ENCODE measurements at regions not wholly inside any gene's neighbourhood (a gene's known extent, or its start where the extent isn't known, plus 50 kb on each side); places are given as distances from the start of the nearest gene placed in this dataset.
"Not testable (repeated sequence)": the region's sequence is repeated elsewhere in the genome, so short reads cannot be mapped to it uniquely, and the experiment has no call there.

- no peak overlapping the region for H4K8ac ChIP-seq (ENCODE audit: low read length)
- H4K91ac ChIP-seq (ENCODE audit: low read length) = no peak overlapping the region
- H2BK120ac ChIP-seq (ENCODE audit: low read depth, low read length) = no peak overlapping the region
- no peak overlapping the region for H3K23ac ChIP-seq (ENCODE audit: low read length in 2 of 2)
- H3K27me3 ChIP-seq (ENCODE audit: control insufficient read depth in 1 of 2, insufficient read depth in 1 of 2, low read length in 2 of 2) = no peaks in the 10 kb centered on the region
- H3K27ac ChIP-seq (ENCODE audit: low read length, poor library complexity, severe bottlenecking) = no peak overlapping the region
- no peak overlapping the region for H2AFZ ChIP-seq (ENCODE audit: low read depth, low read length)
- no peak overlapping the region for H2BK15ac ChIP-seq (ENCODE audit: low read depth, poor library complexity, severe bottlenecking)
- 82% methylated on average over 3 of the region's 3 CpGs for WGBS
- H3K14ac ChIP-seq (ENCODE audit: low read length in 2 of 2) = peak overlapping the region in 1 of 2 experiments; percentile 48
- H3K9ac ChIP-seq (ENCODE audit: low read length) = no peak overlapping the region
- H3K36me3 ChIP-seq (ENCODE audit: control insufficient read depth in 1 of 2, insufficient read depth in 2 of 2, low read depth in 1 of 2, low read length in 2 of 2) = no peaks in the 10 kb centered on the region
- H3K9me3 ChIP-seq (ENCODE audit: control insufficient read depth, low read length) = no peaks in the 10 kb centered on the region
- no peak overlapping the region for H3K4ac ChIP-seq (ENCODE audit: low read depth in 1 of 2, low read length in 2 of 2)
- no peak for DNase-seq
- no peak overlapping the region for H2BK12ac ChIP-seq (ENCODE audit: low read length in 2 of 2)
- no peak overlapping the region for H2BK5ac ChIP-seq (ENCODE audit: low read depth, low read length, poor library complexity, severe bottlenecking)
- H3K4me1 ChIP-seq (ENCODE audit: control insufficient read depth, insufficient read depth, low read depth, low read length) = no peaks in the 10 kb centered on the region
- H3K79me1 ChIP-seq (replicated peaks; ENCODE audit: low read length, poor library complexity, severe bottlenecking) = no peaks in the 10 kb centered on the region
- no peak overlapping the region for H2AK5ac ChIP-seq (ENCODE audit: low read length, severe bottlenecking)
- no peak overlapping the region for H3K18ac ChIP-seq (ENCODE audit: low read depth in 1 of 2, low read length in 2 of 2)
- H3K4me3 ChIP-seq (ENCODE audit: insufficient read depth in 1 of 2, low read depth in 1 of 2, low read length in 2 of 2) = no peak overlapping the region
- no peak overlapping the region for H3K4me2 ChIP-seq (ENCODE audit: low read length, poor library complexity, severe bottlenecking)
Observed at GRCh38 chr9:38518826-38519225, 94.6 kb upstream of the IGFBPL1 start.

- not testable (repeated sequence) for H4K8ac ChIP-seq (ENCODE audit: low read length); H4K91ac ChIP-seq (ENCODE audit: low read length); H3K4me1 ChIP-seq (ENCODE audit: control insufficient read depth, insufficient read depth, low read depth, low read length); H3K27ac ChIP-seq (ENCODE audit: low read length, poor library complexity, severe bottlenecking); H2BK12ac ChIP-seq (ENCODE audit: low read length in 2 of 2); H3K23ac ChIP-seq (ENCODE audit: low read length in 2 of 2); H3K9me3 ChIP-seq (ENCODE audit: control insufficient read depth, low read length); H3K14ac ChIP-seq (ENCODE audit: low read length in 2 of 2); H2BK5ac ChIP-seq (ENCODE audit: low read depth, low read length, poor library complexity, severe bottlenecking); H3K9ac ChIP-seq (ENCODE audit: low read length); H3K36me3 ChIP-seq (ENCODE audit: control insufficient read depth in 1 of 2, insufficient read depth in 2 of 2, low read depth in 1 of 2, low read length in 2 of 2); H2AFZ ChIP-seq (ENCODE audit: low read depth, low read length); H3K4me2 ChIP-seq (ENCODE audit: low read length, poor library complexity, severe bottlenecking); H3K79me1 ChIP-seq (replicated peaks; ENCODE audit: low read length, poor library complexity, severe bottlenecking); H2AK5ac ChIP-seq (ENCODE audit: low read length, severe bottlenecking); H2BK15ac ChIP-seq (ENCODE audit: low read depth, poor library complexity, severe bottlenecking); H3K4me3 ChIP-seq (ENCODE audit: insufficient read depth in 1 of 2, low read depth in 1 of 2, low read length in 2 of 2); H2BK120ac ChIP-seq (ENCODE audit: low read depth, low read length); H3K18ac ChIP-seq (ENCODE audit: low read depth in 1 of 2, low read length in 2 of 2); H3K4ac ChIP-seq (ENCODE audit: low read depth in 1 of 2, low read length in 2 of 2); H3K27me3 ChIP-seq (ENCODE audit: control insufficient read depth in 1 of 2, insufficient read depth in 1 of 2, low read length in 2 of 2)
- WGBS = 56% methylated on average over 2 of the region's 3 CpGs
- DNase-seq = peak; percentile 19
Observed at GRCh38 chr9:38516273-38516672, 92.0 kb upstream of the IGFBPL1 start.

GRCh38 chr9:38515055-38515454 lies 90.8 kb upstream of the IGFBPL1 start:
- not testable (repeated sequence) for H3K4me2 ChIP-seq (ENCODE audit: low read length, poor library complexity, severe bottlenecking); H3K27me3 ChIP-seq (ENCODE audit: control insufficient read depth in 1 of 2, insufficient read depth in 1 of 2, low read length in 2 of 2); H3K9ac ChIP-seq (ENCODE audit: low read length); H2BK5ac ChIP-seq (ENCODE audit: low read depth, low read length, poor library complexity, severe bottlenecking); H3K9me3 ChIP-seq (ENCODE audit: control insufficient read depth, low read length); H2BK12ac ChIP-seq (ENCODE audit: low read length in 2 of 2); H3K23ac ChIP-seq (ENCODE audit: low read length in 2 of 2); H3K4me1 ChIP-seq (ENCODE audit: control insufficient read depth, insufficient read depth, low read depth, low read length); H3K14ac ChIP-seq (ENCODE audit: low read length in 2 of 2); H3K27ac ChIP-seq (ENCODE audit: low read length, poor library complexity, severe bottlenecking); H3K4ac ChIP-seq (ENCODE audit: low read depth in 1 of 2, low read length in 2 of 2); H2BK15ac ChIP-seq (ENCODE audit: low read depth, poor library complexity, severe bottlenecking); H4K8ac ChIP-seq (ENCODE audit: low read length); H2AFZ ChIP-seq (ENCODE audit: low read depth, low read length); H2BK120ac ChIP-seq (ENCODE audit: low read depth, low read length); H3K4me3 ChIP-seq (ENCODE audit: insufficient read depth in 1 of 2, low read depth in 1 of 2, low read length in 2 of 2); DNase-seq; H4K91ac ChIP-seq (ENCODE audit: low read length); H3K79me1 ChIP-seq (replicated peaks; ENCODE audit: low read length, poor library complexity, severe bottlenecking); H2AK5ac ChIP-seq (ENCODE audit: low read length, severe bottlenecking); H3K18ac ChIP-seq (ENCODE audit: low read depth in 1 of 2, low read length in 2 of 2); H3K36me3 ChIP-seq (ENCODE audit: control insufficient read depth in 1 of 2, insufficient read depth in 2 of 2, low read depth in 1 of 2, low read length in 2 of 2)
- 86% methylated on average over 2 of the region's 3 CpGs for WGBS

- not testable (repeated sequence) for H4K8ac ChIP-seq (ENCODE audit: low read length); H2BK12ac ChIP-seq (ENCODE audit: low read length in 2 of 2); H2AK5ac ChIP-seq (ENCODE audit: low read length, severe bottlenecking); H2BK15ac ChIP-seq (ENCODE audit: low read depth, poor library complexity, severe bottlenecking); H2BK5ac ChIP-seq (ENCODE audit: low read depth, low read length, poor library complexity, severe bottlenecking); H3K27me3 ChIP-seq (ENCODE audit: control insufficient read depth in 1 of 2, insufficient read depth in 1 of 2, low read length in 2 of 2); H3K4ac ChIP-seq (ENCODE audit: low read depth in 1 of 2, low read length in 2 of 2); H3K9ac ChIP-seq (ENCODE audit: low read length); H3K14ac ChIP-seq (ENCODE audit: low read length in 2 of 2); DNase-seq; H3K4me3 ChIP-seq (ENCODE audit: insufficient read depth in 1 of 2, low read depth in 1 of 2, low read length in 2 of 2); H2AFZ ChIP-seq (ENCODE audit: low read depth, low read length); H3K18ac ChIP-seq (ENCODE audit: low read depth in 1 of 2, low read length in 2 of 2); H3K4me2 ChIP-seq (ENCODE audit: low read length, poor library complexity, severe bottlenecking); H2BK120ac ChIP-seq (ENCODE audit: low read depth, low read length); H3K4me1 ChIP-seq (ENCODE audit: control insufficient read depth, insufficient read depth, low read depth, low read length); H3K79me1 ChIP-seq (replicated peaks; ENCODE audit: low read length, poor library complexity, severe bottlenecking); H3K23ac ChIP-seq (ENCODE audit: low read length in 2 of 2); H4K91ac ChIP-seq (ENCODE audit: low read length); H3K9me3 ChIP-seq (ENCODE audit: control insufficient read depth, low read length); H3K27ac ChIP-seq (ENCODE audit: low read length, poor library complexity, severe bottlenecking); H3K36me3 ChIP-seq (ENCODE audit: control insufficient read depth in 1 of 2, insufficient read depth in 2 of 2, low read depth in 1 of 2, low read length in 2 of 2)
- WGBS = 56% methylated on average over 2 of the region's 3 CpGs
Observed at GRCh38 chr9:38510340-38510739, 86.1 kb upstream of the IGFBPL1 start.
